Kidney (tissue), 13 donors: ENCODE measurements at regions not wholly inside any gene's neighbourhood (a gene's known extent, or its start where the extent isn't known, plus 50 kb on each side); places are given as distances from the start of the nearest gene placed in this dataset.

Experiments used
- DNase-seq, 5 donors: peaks; one replicate each; pipeline ENCODE4 v3.0.0-alpha.2; 2013 to 2020
- FAIRE-seq: peaks from 2 replicates; lab custom pipeline; 2012; peaks lifted over from hg19 to GRCh38; lab: Jason Lieb, UNC
- H3K27ac ChIP-seq, 2 donors: one replicate each; pipeline ENCODE4 v1.7.0; 2013; ENCODE audit warnings: low read depth in 2 of 2, low read length in 2 of 2, inconsistent platforms in 1 of 2
- H3K27me3 ChIP-seq: one replicate; pipeline ENCODE4 v1.7.1; 2013; ENCODE audit warnings: low read length, inconsistent platforms; ENCODE audit not compliant: control insufficient read depth, insufficient read depth
- H3K36me3 ChIP-seq, 3 donors: one replicate each; pipeline versions ENCODE4 v1.7.0 to v1.7.1; 2013; ENCODE audit warnings: low read length in 3 of 3, control low read depth in 1 of 3, inconsistent platforms in 1 of 3; ENCODE audit not compliant: insufficient read depth in 3 of 3, control insufficient read depth in 2 of 3
- H3K4me1 ChIP-seq, 3 donors: one replicate each; pipeline versions ENCODE4 v1.7.0 to v1.7.1; 2013; ENCODE audit warnings: low read length in 3 of 3, inconsistent platforms in 1 of 3, low read depth in 1 of 3; ENCODE audit not compliant: control insufficient read depth in 2 of 3, insufficient read depth in 2 of 3
- H3K4me3 ChIP-seq, 3 donors: one replicate each; pipeline versions ENCODE4 v1.7.0 to v1.8.1; 2013; ENCODE audit warnings: low read length in 3 of 3, control low read depth in 1 of 3, inconsistent platforms in 1 of 3
- H3K9ac ChIP-seq, 3 donors: one replicate each; pipeline versions ENCODE4 v1.7.0 to v1.7.1; 2013; ENCODE audit warnings: low read length in 3 of 3, control low read depth in 1 of 3, inconsistent platforms in 1 of 3
- H3K9me3 ChIP-seq, 3 donors: one replicate each; pipeline versions ENCODE4 v1.7.0 to v1.7.1; 2013; ENCODE audit warnings: low read length in 3 of 3, control low read depth in 1 of 3, inconsistent platforms in 1 of 3; ENCODE audit not compliant: control insufficient read depth in 2 of 3, insufficient read depth in 1 of 3
- CTCF ChIP-seq: IDR thresholded peaks from 3 replicates; pipeline ENCODE4 v1.5.1; 2012; ENCODE audit warnings: mild to moderate bottlenecking, moderate library complexity, borderline replicate concordance; ENCODE audit not compliant: insufficient read depth; ENCODE audit errors: extremely low read depth
- intact Hi-C: fragments of 100-400 bp; cut with DNase I; formaldehyde crosslinking; loops from one replicate; pipeline ENCODE4 v1.11.1; 2022
- donor health status: control.
- donor health status: control.
- donor health status: control.
- donor health status: control.
- donor health status: control.
- donor health status: DM: yes; HTN: yes; CAD: no.
- donor health status: Normal renal cell carcinoma (clear cell type).

GRCh38 chr6:82013561-82014530 is 233.7 kb downstream of the IBTK start:
- no peak for TF ChIP-seq CTCF
- H3K4me3 ChIP-seq = no peak overlapping the region
- intact Hi-C loops = no loop called here
- no peaks in the 10 kb centered on the region for H3K36me3 ChIP-seq
- H3K9me3 ChIP-seq = peaks cover 0 to 4% (median 0%) of the 10 kb centered on the region in 3 donors
- H3K4me1 ChIP-seq = no peaks in the 10 kb centered on the region
- H3K9ac ChIP-seq = no peak overlapping the region
- FAIRE-seq (peak; percentile 29), DNase-seq (no peak)
- no peak overlapping the region for H3K27ac ChIP-seq
- no peaks in the 10 kb centered on the region for H3K27me3 ChIP-seq

GRCh38 chr6:82006027-82006738 is 241.4 kb downstream of the IBTK start:
- no peak for DNase-seq
- peak; percentile 2 for TF ChIP-seq CTCF
- Histone ChIP-seq H3K36me3 (no peaks in the 10 kb centered on the region), H3K4me1 (no peaks in the 10 kb centered on the region), H3K9me3 (peaks cover 0 to 7% (median 0%) of the 10 kb centered on the region in 3 donors), H3K27me3 (no peaks in the 10 kb centered on the region), H3K4me3 (no peak overlapping the region), H3K9ac (no peak overlapping the region), H3K27ac (no peak overlapping the region)
- no peak for FAIRE-seq
- intact Hi-C loops = no loop called here

- Histone ChIP-seq H3K9me3 (no peaks in the 10 kb centered on the region), H3K36me3 (no peaks in the 10 kb centered on the region), H3K9ac (no peak overlapping the region), H3K4me3 (no peak overlapping the region), H3K27ac (no peak overlapping the region), H3K4me1 (no peaks in the 10 kb centered on the region), H3K27me3 (no peaks in the 10 kb centered on the region)
- intact Hi-C loops = no loop called here
- TF ChIP-seq CTCF = no peak
- DNase-seq = no peak
- no peak for FAIRE-seq
Measured at GRCh38 chr6:82000551-82000950, 247.0 kb downstream of the IBTK start.
